Chondrocyte (in vitro differentiated cells): ENCODE measurements at regions not wholly inside any gene's neighbourhood (a gene's known extent, or its start where the extent isn't known, plus 50 kb on each side); places are given as distances from the start of the nearest gene placed in this dataset.

Experiments
- DNase-seq: peaks from one replicate; pipeline ENCODE4 v3.0.0; 2021; ENCODE audit warnings: mixed read lengths, low spot score
- H3K27ac Mint-ChIP-seq: one replicate; pipeline ENCODE4 v1.8.0; 2021; ENCODE audit warnings: mild to moderate bottlenecking, moderate library complexity, mixed read lengths; ENCODE audit not compliant: unreplicated experiment
- H3K27me3 Mint-ChIP-seq: 2 replicates; pipeline ENCODE4 v1.8.0; 2021; ENCODE audit warnings: low read depth, mixed read lengths
- H3K36me3 Mint-ChIP-seq: 2 replicates; pipeline ENCODE4 v1.8.0; 2021; ENCODE audit warnings: low read depth, mixed read lengths
- H3K4me1 Mint-ChIP-seq: 2 replicates; pipeline ENCODE4 v1.8.0; 2021; ENCODE audit warnings: low read depth, mild to moderate bottlenecking, mixed read lengths
- H3K4me3 Mint-ChIP-seq: one replicate; pipeline ENCODE4 v1.8.0; 2021; ENCODE audit warnings: mild to moderate bottlenecking, moderate library complexity, mixed read lengths; ENCODE audit not compliant: unreplicated experiment
- H3K9me3 Mint-ChIP-seq: 2 replicates; pipeline ENCODE4 v1.8.0; 2021; ENCODE audit warnings: low read depth, mixed read lengths
- TF ChIP-seq, protein P1 (sequence below): fragments of 200-600 bp; sonication (generic); IDR thresholded peaks from 2 replicates; pipeline ENCODE4 v1.5.0; 2021; ENCODE audit warnings: antibody characterized with exemption, mild to moderate bottlenecking, moderate library complexity

DNA sequence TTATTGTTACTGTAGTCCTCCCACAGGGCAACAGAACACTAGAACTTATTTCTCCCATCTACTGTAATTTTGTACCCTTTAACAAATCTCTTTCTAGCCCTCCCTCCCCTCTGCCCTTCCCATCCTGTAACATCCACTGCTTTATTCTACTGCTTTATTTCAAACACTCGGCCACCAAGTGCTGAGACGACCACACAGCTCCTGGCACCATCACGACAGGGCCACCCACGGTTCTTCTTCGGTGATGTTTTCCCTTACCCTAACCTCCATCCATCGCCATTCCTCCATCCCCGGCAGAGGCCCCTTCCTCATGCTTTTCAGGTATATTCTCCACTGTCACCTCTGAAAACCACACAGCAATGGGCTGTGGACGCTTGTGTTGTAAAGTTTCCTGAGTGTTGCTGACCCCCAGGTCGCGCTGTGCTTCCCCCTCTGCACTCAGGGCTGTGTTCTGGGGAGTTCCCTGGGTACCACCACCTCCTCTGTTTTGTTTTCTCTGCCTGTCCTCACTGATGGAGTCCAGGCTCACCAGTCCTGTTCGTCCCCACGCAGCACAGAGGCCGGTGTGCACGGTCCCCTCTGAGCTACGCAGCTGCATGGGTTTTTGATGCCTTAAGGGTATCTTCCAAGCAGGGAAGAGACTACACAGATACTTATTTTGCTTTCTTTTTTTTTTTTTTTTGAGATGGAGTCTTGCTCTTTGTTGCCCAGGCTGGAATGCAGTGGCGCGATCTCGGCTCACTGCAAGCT is 207.2 kb upstream of the TMEM132C start:
- no peaks in the 10 kb centered on the region for H3K9me3 Mint-ChIP-seq
- H3K36me3 Mint-ChIP-seq, result peaks cover 5% of the 10 kb centered on the region
- no peak for DNase-seq
- H3K27ac Mint-ChIP-seq, result no peak overlapping the region
- H3K4me3 Mint-ChIP-seq, result no peak overlapping the region
- peaks cover 7% of the 10 kb centered on the region for H3K27me3 Mint-ChIP-seq
- H3K4me1 Mint-ChIP-seq, result no peaks in the 10 kb centered on the region
- TF ChIP-seq, protein P1, sequence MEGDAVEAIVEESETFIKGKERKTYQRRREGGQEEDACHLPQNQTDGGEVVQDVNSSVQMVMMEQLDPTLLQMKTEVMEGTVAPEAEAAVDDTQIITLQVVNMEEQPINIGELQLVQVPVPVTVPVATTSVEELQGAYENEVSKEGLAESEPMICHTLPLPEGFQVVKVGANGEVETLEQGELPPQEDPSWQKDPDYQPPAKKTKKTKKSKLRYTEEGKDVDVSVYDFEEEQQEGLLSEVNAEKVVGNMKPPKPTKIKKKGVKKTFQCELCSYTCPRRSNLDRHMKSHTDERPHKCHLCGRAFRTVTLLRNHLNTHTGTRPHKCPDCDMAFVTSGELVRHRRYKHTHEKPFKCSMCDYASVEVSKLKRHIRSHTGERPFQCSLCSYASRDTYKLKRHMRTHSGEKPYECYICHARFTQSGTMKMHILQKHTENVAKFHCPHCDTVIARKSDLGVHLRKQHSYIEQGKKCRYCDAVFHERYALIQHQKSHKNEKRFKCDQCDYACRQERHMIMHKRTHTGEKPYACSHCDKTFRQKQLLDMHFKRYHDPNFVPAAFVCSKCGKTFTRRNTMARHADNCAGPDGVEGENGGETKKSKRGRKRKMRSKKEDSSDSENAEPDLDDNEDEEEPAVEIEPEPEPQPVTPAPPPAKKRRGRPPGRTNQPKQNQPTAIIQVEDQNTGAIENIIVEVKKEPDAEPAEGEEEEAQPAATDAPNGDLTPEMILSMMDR, result no peak

DNA sequence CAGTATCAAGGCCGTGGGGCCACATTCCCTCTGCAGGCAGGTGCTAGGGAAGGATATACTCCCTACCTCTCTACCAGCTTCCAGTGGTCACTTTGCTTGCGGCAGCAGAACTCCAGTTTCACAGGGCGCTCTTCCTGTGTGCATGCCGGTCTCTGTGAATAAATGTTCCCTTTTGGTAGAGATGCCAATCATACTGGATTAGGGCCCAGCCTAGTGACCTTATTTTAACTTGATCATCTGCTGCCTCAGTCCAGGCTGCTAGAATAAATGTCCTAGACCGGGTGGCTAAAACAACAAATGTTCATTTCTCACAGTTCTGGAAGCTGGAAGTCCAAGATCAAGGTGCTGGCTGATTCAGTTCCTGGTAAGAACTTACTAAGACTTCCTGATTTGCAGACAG is 198.8 kb upstream of the TMEM132C start:
- no peak overlapping the region for H3K4me3 Mint-ChIP-seq
- no peaks in the 10 kb centered on the region for H3K36me3 Mint-ChIP-seq
- no peak for DNase-seq
- H3K27ac Mint-ChIP-seq, result no peak overlapping the region
- peaks cover 4% of the 10 kb centered on the region for H3K9me3 Mint-ChIP-seq
- TF ChIP-seq, protein P1, result no peak
- peaks cover 11% of the 10 kb centered on the region for H3K4me1 Mint-ChIP-seq
- peaks cover 10% of the 10 kb centered on the region for H3K27me3 Mint-ChIP-seq

DNA sequence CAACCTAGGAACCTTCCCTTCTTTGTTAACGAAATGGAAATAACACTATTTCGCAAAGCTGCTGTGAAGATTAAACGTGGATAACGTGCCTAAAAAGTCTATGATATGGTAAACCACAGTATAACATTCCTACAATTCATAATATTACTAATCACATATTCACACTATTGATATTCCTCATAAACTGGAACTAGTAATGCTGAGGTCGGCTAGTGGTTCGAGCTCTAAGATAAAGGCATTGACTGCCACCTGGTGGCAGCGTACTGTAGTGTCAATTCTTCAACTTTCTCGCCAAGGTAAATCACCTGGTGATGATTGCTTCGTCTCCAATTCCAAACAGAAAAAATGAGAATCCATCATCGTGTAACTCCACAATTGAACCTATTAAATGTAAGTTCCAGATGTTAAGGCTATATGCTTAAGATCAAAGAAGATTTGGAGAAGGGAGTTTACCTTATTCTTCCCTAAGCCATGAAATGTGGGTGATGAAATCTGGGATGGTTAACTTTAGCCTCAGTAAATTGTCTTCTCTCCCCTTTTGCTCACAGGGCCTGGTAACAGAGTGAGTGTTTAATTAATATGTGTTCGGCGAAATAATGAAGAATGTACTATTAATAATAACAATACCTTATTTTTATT is 197.5 kb upstream of the TMEM132C start:
- no peak overlapping the region for H3K4me3 Mint-ChIP-seq
- no peaks in the 10 kb centered on the region for H3K36me3 Mint-ChIP-seq
- peaks cover 4% of the 10 kb centered on the region for H3K9me3 Mint-ChIP-seq
- TF ChIP-seq, protein P1, result peak; percentile 97
- DNase-seq, result no peak
- H3K27ac Mint-ChIP-seq, result no peak overlapping the region
- H3K27me3 Mint-ChIP-seq, result peaks cover 7% of the 10 kb centered on the region
- H3K4me1 Mint-ChIP-seq, result peaks cover 16% of the 10 kb centered on the region

DNA sequence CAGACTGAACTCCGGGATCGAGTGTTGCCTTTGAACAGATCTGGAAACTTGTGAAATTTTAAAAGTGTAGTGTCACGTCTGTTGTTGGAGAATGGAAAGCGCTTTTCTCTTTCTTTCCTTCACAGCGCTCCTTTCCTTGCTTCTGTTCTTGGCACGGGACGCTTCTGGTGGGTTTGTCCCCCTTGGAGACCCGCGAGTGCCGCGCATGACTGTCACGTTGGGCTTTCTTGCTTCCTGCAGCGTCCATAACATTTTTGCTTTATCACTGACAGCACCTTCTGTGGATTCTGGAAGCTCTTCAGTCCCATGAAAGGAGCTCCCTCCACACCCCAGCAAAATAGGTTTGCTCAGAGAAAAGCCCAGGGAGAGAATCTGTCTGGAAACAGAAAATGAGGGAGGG is 193.0 kb upstream of the TMEM132C start:
- no peak overlapping the region for H3K27ac Mint-ChIP-seq
- H3K27me3 Mint-ChIP-seq, result peaks cover 4% of the 10 kb centered on the region
- TF ChIP-seq, protein P1, result no peak
- H3K9me3 Mint-ChIP-seq, result peaks cover 4% of the 10 kb centered on the region
- H3K4me3 Mint-ChIP-seq, result no peak overlapping the region
- DNase-seq, result no peak
- peaks cover 2% of the 10 kb centered on the region for H3K36me3 Mint-ChIP-seq
- peaks cover 34% of the 10 kb centered on the region for H3K4me1 Mint-ChIP-seq

DNA sequence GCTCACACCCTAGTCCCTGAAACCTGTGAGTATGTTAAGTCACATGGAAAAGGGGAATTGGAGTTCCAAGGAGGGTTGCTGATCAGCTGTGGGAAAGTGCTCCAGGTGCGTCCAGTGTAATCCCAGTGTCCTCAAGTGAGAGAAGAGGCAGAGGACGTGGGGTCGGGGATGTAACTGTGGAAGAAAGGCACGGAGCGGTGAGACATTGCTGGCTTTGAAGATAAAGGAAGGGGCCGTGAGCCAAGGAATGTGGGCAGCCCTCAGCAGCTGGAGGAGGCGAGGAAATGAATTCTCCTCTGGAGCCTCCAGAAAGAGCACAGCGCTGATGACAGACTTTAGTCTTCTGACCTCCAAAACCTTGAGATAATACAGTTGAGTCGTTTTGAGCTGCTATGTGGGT is 191.6 kb upstream of the TMEM132C start:
- no peak overlapping the region for H3K27ac Mint-ChIP-seq
- peaks cover 4% of the 10 kb centered on the region for H3K9me3 Mint-ChIP-seq
- peaks cover 2% of the 10 kb centered on the region for H3K36me3 Mint-ChIP-seq
- DNase-seq, result no peak
- H3K27me3 Mint-ChIP-seq, result peaks cover 4% of the 10 kb centered on the region
- peaks cover 34% of the 10 kb centered on the region for H3K4me1 Mint-ChIP-seq
- TF ChIP-seq, protein P1, result no peak
- no peak overlapping the region for H3K4me3 Mint-ChIP-seq
